Stomach (tissue), 8 donors: ENCODE measurements at regions not wholly inside any gene's neighbourhood (a gene's known extent, or its start where the extent isn't known, plus 50 kb on each side); places are given as distances from the start of the nearest gene placed in this dataset.

Source experiments
- DNase-seq, 2 donors: peaks; one replicate each; pipeline versions ENCODE4 v3.0.0 to v3.0.0-alpha.2; 2013 to 2019
- H3K27ac ChIP-seq, 5 donors: fragments of 200-600 bp in 4 of 5; sonication (generic) in 4 of 5; one replicate each; pipeline ENCODE4 v1.5.1; 2013 to 2019; ENCODE audit warnings: mild to moderate bottlenecking in 1 of 5, moderate library complexity in 1 of 5
- H3K27me3 ChIP-seq, 3 donors: fragments of 200-600 bp; sonication (generic); one replicate each; pipeline ENCODE4 v1.5.1; 2017 to 2019; ENCODE audit warnings: mixed run types in 1 of 3
- H3K36me3 ChIP-seq, 4 donors: fragments of 200-600 bp; sonication (generic); 1 replicate in 3 of 4; 2 replicates in 1 of 4; pipeline ENCODE4 v1.5.1; 2016 to 2019
- H3K4me1 ChIP-seq, 4 donors: fragments of 200-600 bp; sonication (generic); one replicate each; pipeline ENCODE4 v1.5.1; 2016 to 2019
- H3K4me3 ChIP-seq, 4 donors: fragments of 200-600 bp; sonication (generic) in 3 of 4; one replicate each; pipeline ENCODE4 v1.5.1; 2016 to 2019; ENCODE audit warnings: mild to moderate bottlenecking in 1 of 4
- H3K9me3 ChIP-seq, 4 donors: fragments of 200-600 bp; sonication (generic); one replicate each; pipeline ENCODE4 v1.5.1; 2016 to 2019
- CTCF ChIP-seq, 7 experiments: fragments of 450-650 bp in 4 of 7; fragments of 200-600 bp in 3 of 7; sonication (generic) in 3 of 7; IDR thresholded peaks; one replicate each; pipeline ENCODE4 v1.5.1; 2016 to 2019; ENCODE audit warnings: antibody characterized with exemption in 7 of 7, control low read depth in 2 of 7, mild to moderate bottlenecking in 1 of 7
- EP300 ChIP-seq: sonication (generic); formaldehyde crosslinking; IDR thresholded peaks from one replicate; pipeline ENCODE4 v1.6.1; 2017; ENCODE audit warnings: antibody characterized with exemption
- POLR2A ChIP-seq, 4 donors: fragments of 450-650 bp; IDR thresholded peaks; one replicate each; pipeline ENCODE4 v1.6.1; 2016; ENCODE audit warnings: antibody characterized with exemption in 4 of 4, control low read depth in 2 of 4, mild to moderate bottlenecking in 1 of 4, moderate library complexity in 1 of 4
- POLR2AphosphoS5 ChIP-seq, 3 donors: sonication (generic); formaldehyde crosslinking; IDR thresholded peaks; one replicate each; pipeline ENCODE4 v1.6.1; 2016; ENCODE audit warnings: antibody characterized with exemption in 3 of 3
- WGBS, 5 donors: extraction: QIAGEN DNeasy Blood & Tissue Kit in 3 of 5; methylation state at CpG; one replicate each; pipeline versions ENCODE4 v1.1.5 to v1.1.7; 2013 to 2018; 5-methylcytosine and 5-hydroxymethylcytosine counted together
- intact Hi-C: fragments of 100-400 bp; cut with DNase I; formaldehyde crosslinking; loops from one replicate; pipeline ENCODE4 v1.15.1; 2023; ENCODE audit warnings: low total_unique reads
- donor health status: healthy with polysubstance abuse.
- donor health status: Bipolar disorder and iron deficiency.
- donor health status: healthy.

GRCh38 chr2:241987726-241988125 is 118.2 kb downstream of the RTP5 start:
- no peaks in the 10 kb centered on the region for H3K36me3 ChIP-seq
- WGBS, 5 donors: 86 to 93% (median 92%) methylated on average over 14 to 24 of the region's 24 CpGs
- intact Hi-C loops: no loop called here
- no peaks in the 10 kb centered on the region for H3K9me3 ChIP-seq
- no peak overlapping the region for H3K27ac ChIP-seq
- H3K27me3 ChIP-seq: peaks cover 0 to 5% (median 0%) of the 10 kb centered on the region in 3 donors
- no peak for DNase-seq
- no peak overlapping the region for H3K4me3 ChIP-seq
- no peaks in the 10 kb centered on the region for H3K4me1 ChIP-seq
- TF ChIP-seq CTCF (IDR thresholded peaks at IDR 0.05) (no peak), EP300 (no peak), POLR2AphosphoS5 (IDR thresholded peaks at IDR 0.05) (no peak), POLR2A (IDR thresholded peaks at IDR 0.05) (no peak)

GRCh38 chr2:241988146-241988545 is 118.6 kb downstream of the RTP5 start:
- no peak for DNase-seq
- 80 to 91% (median 87%) methylated on average over 10 to 11 of the region's 11 CpGs for WGBS, 5 donors

GRCh38 chr2:241989074-241989473 is 119.5 kb downstream of the RTP5 start:
- Histone ChIP-seq H3K4me3 (no peak overlapping the region), H3K27ac (no peak overlapping the region), H3K27me3 (peaks cover 0 to 5% (median 0%) of the 10 kb centered on the region in 3 donors), H3K36me3 (no peaks in the 10 kb centered on the region), H3K9me3 (no peaks in the 10 kb centered on the region), H3K4me1 (no peaks in the 10 kb centered on the region)
- peak; percentile 20 to 58 for DNase-seq
- no peak for TF ChIP-seq POLR2A (IDR thresholded peaks at IDR 0.05)
- TF ChIP-seq EP300: no peak
- TF ChIP-seq CTCF (IDR thresholded peaks at IDR 0.05): no peak
- TF ChIP-seq POLR2AphosphoS5 (IDR thresholded peaks at IDR 0.05): no peak
- intact Hi-C loops: no loop called here
- 27 to 75% (median 56%) methylated on average over 6 to 7 of the region's 7 CpGs for WGBS, 5 donors

More at GRCh38 chr2:241988146-241988545, 118.6 kb downstream of the RTP5 start:
- Histone ChIP-seq H3K4me3 (no peak overlapping the region), H3K36me3 (no peaks in the 10 kb centered on the region), H3K9me3 (no peaks in the 10 kb centered on the region), H3K27me3 (peaks cover 0 to 5% (median 0%) of the 10 kb centered on the region in 3 donors), H3K4me1 (no peaks in the 10 kb centered on the region), H3K27ac (no peak overlapping the region)
- intact Hi-C loops: no loop called here
- TF ChIP-seq EP300: no peak
- TF ChIP-seq POLR2A (IDR thresholded peaks at IDR 0.05): no peak
- no peak for TF ChIP-seq POLR2AphosphoS5 (IDR thresholded peaks at IDR 0.05)

- intact Hi-C loops: no loop called here
- no peak for DNase-seq
These were observed 120.9 kb downstream of the RTP5 start for GRCh38 chr2:241990466-241990865.

More at GRCh38 chr2:241990466-241990865, 120.9 kb downstream of the RTP5 start:
- no peak for TF ChIP-seq POLR2A (IDR thresholded peaks at IDR 0.05)
- TF ChIP-seq EP300: no peak
- no peak for TF ChIP-seq CTCF (IDR thresholded peaks at IDR 0.05)
- no peak for TF ChIP-seq POLR2AphosphoS5 (IDR thresholded peaks at IDR 0.05)
- H3K4me1 ChIP-seq: no peaks in the 10 kb centered on the region
- H3K36me3 ChIP-seq: no peaks in the 10 kb centered on the region
- H3K4me3 ChIP-seq: no peak overlapping the region
- peaks cover 0 to 4% (median 0%) of the 10 kb centered on the region in 3 donors for H3K27me3 ChIP-seq
- no peaks in the 10 kb centered on the region for H3K9me3 ChIP-seq
- WGBS, 5 donors: 69 to 87% (median 78%) methylated on average over 2 of the region's 2 CpGs
- H3K27ac ChIP-seq: no peak overlapping the region
